Prostate gland (tissue), 2 donors: ENCODE measurements at regions not wholly inside any gene's neighbourhood (a gene's known extent, or its start where the extent isn't known, plus 50 kb on each side); places are given as distances from the start of the nearest gene placed in this dataset.
"Not testable (repeated sequence)": the region's sequence is repeated elsewhere in the genome, so short reads cannot be mapped to it uniquely, and the experiment has no call there.

Source experiments
- DNase-seq: peaks from one replicate; pipeline ENCODE4 v3.0.0-alpha.2; 2019; ENCODE audit warnings: low spot score
- H3K27ac ChIP-seq, 2 donors: fragments of 200-600 bp; sonication (generic); 2 replicates each; pipeline ENCODE4 v1.5.1; 2017 to 2019
- H3K27me3 ChIP-seq: fragments of 200-600 bp; sonication (generic); replicated peaks from 2 replicates; pipeline ENCODE4 v1.5.1; 2019; ENCODE audit not compliant: insufficient read depth
- H3K36me3 ChIP-seq, 2 donors: fragments of 200-600 bp; sonication (generic); 1 replicate in 1 of 2; 2 replicates in 1 of 2; pipeline versions ENCODE4 v1.5.1 to v1.8.1; 2017 to 2019
- H3K4me1 ChIP-seq: fragments of 200-600 bp; sonication (generic); replicated peaks from 2 replicates; pipeline ENCODE4 v1.5.1; 2019
- H3K4me3 ChIP-seq, 2 donors: fragments of 200-600 bp; sonication (generic); 2 replicates each; pipeline ENCODE4 v1.5.1; 2017 to 2019
- H3K9me3 ChIP-seq: fragments of 200-600 bp; sonication (generic); 2 replicates; pipeline ENCODE4 v1.5.1; 2017
- POLR2A ChIP-seq: fragments of 450-650 bp; IDR thresholded peaks from one replicate; pipeline ENCODE4 v1.6.1; 2016; ENCODE audit warnings: antibody characterized with exemption, mild to moderate bottlenecking
- POLR2AphosphoS5 ChIP-seq: sonication (generic); formaldehyde crosslinking; IDR thresholded peaks from one replicate; pipeline ENCODE4 v1.6.1; 2017; ENCODE audit warnings: antibody characterized with exemption
- WGBS: methylation state at CpG from one replicate; pipeline ENCODE4 v1.1.5; 2018; 5-methylcytosine and 5-hydroxymethylcytosine counted together
- intact Hi-C: fragments of 100-400 bp; cut with DNase I; formaldehyde crosslinking; loops from one replicate; pipeline ENCODE4 v1.14.2; 2022
- TF ChIP-seq, protein P1 (sequence below), 4 experiments: fragments of 200-600 bp in 2 of 4; fragments of 450-650 bp in 2 of 4; sonication (generic) in 2 of 4; IDR thresholded peaks; 1 replicate in 3 of 4; 2 replicates in 1 of 4; pipeline ENCODE4 v1.5.1; 2016 to 2019; ENCODE audit warnings: antibody characterized with exemption in 4 of 4, mild to moderate bottlenecking in 2 of 4, moderate library complexity in 2 of 4

DNA sequence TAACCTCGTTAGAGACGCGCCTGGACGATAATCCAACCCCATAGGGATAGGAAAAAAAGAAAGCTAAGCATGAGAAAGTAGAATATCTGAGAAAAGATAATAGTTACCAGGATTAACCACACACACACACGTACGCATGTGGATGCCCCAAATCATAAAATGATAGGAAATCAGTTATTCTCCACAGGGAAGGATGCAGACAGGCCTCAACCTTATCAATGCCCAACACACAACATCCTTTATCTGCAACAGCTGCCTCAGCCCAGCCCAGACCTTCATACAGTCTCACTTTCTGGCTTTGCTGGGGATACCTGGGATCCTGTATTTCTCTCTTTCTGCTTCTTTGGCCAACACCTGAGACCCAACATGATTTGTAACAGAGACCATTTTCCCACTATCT, 123.0 kb downstream of the NOC3L start:
- Histone ChIP-seq H3K4me1 (no peaks in the 10 kb centered on the region), H3K27ac (no peak overlapping the region), H3K9me3 (no peaks in the 10 kb centered on the region), H3K36me3 (no peaks in the 10 kb centered on the region), H3K4me3 (no peak overlapping the region), H3K27me3 (no peaks in the 10 kb centered on the region)
- DNase-seq, result no peak
- WGBS, result 95% methylated on average over 6 of the region's 6 CpGs
- intact Hi-C loops, result no loop called here
- TF ChIP-seq, protein P1, sequence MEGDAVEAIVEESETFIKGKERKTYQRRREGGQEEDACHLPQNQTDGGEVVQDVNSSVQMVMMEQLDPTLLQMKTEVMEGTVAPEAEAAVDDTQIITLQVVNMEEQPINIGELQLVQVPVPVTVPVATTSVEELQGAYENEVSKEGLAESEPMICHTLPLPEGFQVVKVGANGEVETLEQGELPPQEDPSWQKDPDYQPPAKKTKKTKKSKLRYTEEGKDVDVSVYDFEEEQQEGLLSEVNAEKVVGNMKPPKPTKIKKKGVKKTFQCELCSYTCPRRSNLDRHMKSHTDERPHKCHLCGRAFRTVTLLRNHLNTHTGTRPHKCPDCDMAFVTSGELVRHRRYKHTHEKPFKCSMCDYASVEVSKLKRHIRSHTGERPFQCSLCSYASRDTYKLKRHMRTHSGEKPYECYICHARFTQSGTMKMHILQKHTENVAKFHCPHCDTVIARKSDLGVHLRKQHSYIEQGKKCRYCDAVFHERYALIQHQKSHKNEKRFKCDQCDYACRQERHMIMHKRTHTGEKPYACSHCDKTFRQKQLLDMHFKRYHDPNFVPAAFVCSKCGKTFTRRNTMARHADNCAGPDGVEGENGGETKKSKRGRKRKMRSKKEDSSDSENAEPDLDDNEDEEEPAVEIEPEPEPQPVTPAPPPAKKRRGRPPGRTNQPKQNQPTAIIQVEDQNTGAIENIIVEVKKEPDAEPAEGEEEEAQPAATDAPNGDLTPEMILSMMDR (IDR thresholded peaks at IDR 0.05), result no peak
- TF ChIP-seq POLR2AphosphoS5 (no peak), POLR2A (no peak)

DNA sequence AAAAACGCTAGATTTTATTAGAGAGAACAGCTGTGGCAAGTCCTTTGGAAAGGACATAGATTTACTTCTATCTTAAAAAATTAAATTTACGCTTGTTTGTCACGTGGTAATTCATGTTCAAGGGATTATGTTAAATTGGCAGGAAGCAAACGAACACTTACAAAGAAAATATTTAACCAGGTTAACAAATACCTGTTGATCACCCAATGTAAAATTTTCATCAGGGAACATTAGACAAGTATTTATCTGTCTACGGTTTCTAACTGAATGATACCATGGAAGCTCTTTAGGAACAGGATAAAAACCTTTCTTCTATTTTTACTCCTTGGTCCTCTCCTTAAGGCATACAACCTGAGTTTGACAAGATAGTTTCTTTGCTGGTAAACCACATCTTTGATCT, 122.2 kb downstream of the NOC3L start:
- no peaks in the 10 kb centered on the region for H3K9me3 ChIP-seq
- no peaks in the 10 kb centered on the region for H3K36me3 ChIP-seq
- WGBS, result 52% methylated on average over 5 of the region's 5 CpGs
- H3K4me1 ChIP-seq, result no peaks in the 10 kb centered on the region
- H3K4me3 ChIP-seq, result no peak overlapping the region
- TF ChIP-seq POLR2A, result no peak
- DNase-seq, result no peak
- no peaks in the 10 kb centered on the region for H3K27me3 ChIP-seq
- intact Hi-C loops, result no loop called here
- H3K27ac ChIP-seq, result no peak overlapping the region

DNA sequence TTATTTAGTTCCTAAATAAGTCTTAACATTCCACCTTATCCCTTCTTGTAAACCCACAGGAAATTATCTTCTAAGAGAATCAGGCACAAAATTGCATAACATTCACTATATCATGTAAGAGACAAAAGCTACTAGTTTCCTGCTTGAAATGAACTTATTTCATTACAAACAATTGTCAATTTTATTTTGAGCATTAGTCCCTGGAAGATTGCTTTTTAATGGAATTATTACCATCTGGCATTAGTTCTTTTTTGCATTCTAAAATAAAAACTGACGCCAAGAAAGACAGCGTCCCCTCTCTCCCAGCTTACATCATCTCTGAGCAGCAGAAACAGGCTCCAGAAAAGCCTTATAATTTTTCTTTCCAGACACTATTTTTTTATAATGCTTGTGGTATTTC, 121.8 kb downstream of the NOC3L start:
- WGBS, result 53% methylated on average over 2 of the region's 2 CpGs
- no peaks in the 10 kb centered on the region for H3K4me1 ChIP-seq
- no peak for DNase-seq

DNA sequence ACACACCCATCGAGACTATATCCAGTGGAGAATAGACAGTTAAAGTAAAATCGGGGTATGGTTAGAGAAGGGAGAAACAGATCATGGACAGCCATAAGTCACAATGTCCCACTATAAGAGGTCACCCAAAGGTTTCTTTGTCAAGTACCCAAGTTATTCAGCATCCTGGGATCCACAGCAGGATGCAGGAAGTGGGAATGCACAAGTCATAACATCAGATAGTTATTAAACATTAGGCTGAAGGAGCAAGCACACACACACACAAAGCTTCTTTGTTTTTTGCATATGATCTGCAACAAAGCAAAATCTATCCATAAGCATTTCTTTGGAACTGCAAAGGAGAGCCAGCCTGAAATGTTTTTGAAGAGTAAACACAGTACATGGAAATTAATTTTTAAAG, 111.6 kb downstream of the NOC3L start:
- H3K4me3 ChIP-seq, result no peak overlapping the region
- TF ChIP-seq, protein P1 (IDR thresholded peaks at IDR 0.05), result no peak
- TF ChIP-seq POLR2A (no peak), POLR2AphosphoS5 (no peak)
- no peaks in the 10 kb centered on the region for H3K9me3 ChIP-seq
- WGBS, result 93% methylated on average over 2 of the region's 2 CpGs
- intact Hi-C loops, result no loop called here
- H3K27ac ChIP-seq, result no peak overlapping the region
- no peaks in the 10 kb centered on the region for H3K4me1 ChIP-seq
- H3K27me3 ChIP-seq, result no peaks in the 10 kb centered on the region
- H3K36me3 ChIP-seq, result no peaks in the 10 kb centered on the region
- DNase-seq, result no peak

More for the DNA sequence above, 121.8 kb downstream of the NOC3L start:
- Histone ChIP-seq H3K4me3 (no peak overlapping the region), H3K27ac (no peak overlapping the region), H3K27me3 (no peaks in the 10 kb centered on the region), H3K36me3 (no peaks in the 10 kb centered on the region), H3K9me3 (no peaks in the 10 kb centered on the region)
- intact Hi-C loops, result no loop called here
- no peak for TF ChIP-seq POLR2AphosphoS5
- TF ChIP-seq, protein P1 (IDR thresholded peaks at IDR 0.05), result no peak
- TF ChIP-seq POLR2A, result no peak

DNA sequence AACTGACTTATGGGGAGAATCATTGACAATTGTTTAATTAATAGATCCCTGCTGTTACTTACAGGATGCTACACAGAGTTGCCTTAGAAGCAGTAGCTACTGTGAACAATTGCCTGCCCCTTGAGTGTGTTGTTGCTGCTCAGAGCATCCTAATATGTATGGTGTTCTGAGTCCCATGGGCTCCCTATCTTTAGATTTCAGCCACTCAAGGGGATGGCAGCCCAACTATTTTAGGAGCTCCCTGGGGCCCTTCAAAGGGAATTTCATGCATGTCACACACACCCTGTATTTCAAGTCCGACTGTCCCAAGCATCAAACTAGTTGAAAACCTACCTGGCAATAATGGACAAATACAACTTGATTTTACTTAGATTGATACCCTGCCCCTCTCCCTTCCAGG, 111.2 kb downstream of the NOC3L start:
- no peaks in the 10 kb centered on the region for H3K4me1 ChIP-seq
- WGBS, result 73% methylated on average over 1 of the region's 1 CpG
- DNase-seq, result no peak
- no peaks in the 10 kb centered on the region for H3K27me3 ChIP-seq
- no peaks in the 10 kb centered on the region for H3K36me3 ChIP-seq
- intact Hi-C loops, result no loop called here
- TF ChIP-seq POLR2A (no peak), POLR2AphosphoS5 (no peak)
- TF ChIP-seq, protein P1 (IDR thresholded peaks at IDR 0.05), result no peak
- H3K4me3 ChIP-seq, result no peak overlapping the region
- no peaks in the 10 kb centered on the region for H3K9me3 ChIP-seq
- no peak overlapping the region for H3K27ac ChIP-seq

DNA sequence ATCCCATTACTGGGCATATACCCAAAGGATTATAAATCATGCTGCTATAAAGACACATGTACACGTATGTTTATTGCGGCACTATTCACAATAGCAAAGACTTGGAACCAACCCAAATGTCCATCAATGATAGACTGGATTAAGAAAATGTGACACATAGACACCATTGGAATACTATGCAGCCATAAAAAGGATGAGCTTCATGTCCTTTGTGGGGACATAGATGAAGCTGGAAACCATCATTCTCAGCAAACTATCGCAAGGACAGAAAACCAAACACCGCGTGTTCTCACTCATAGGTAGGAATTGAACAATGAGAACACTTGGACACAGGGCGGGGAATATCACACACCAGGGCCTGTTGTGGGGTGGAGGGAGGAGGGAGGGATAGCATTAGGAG, 105.3 kb downstream of the NOC3L start:
- H3K27me3 ChIP-seq, H3K9me3 ChIP-seq, H3K27ac ChIP-seq, intact Hi-C loops, DNase-seq, H3K36me3 ChIP-seq, H3K4me1 ChIP-seq, H3K4me3 ChIP-seq: not testable (repeated sequence)
- WGBS, result 88% methylated on average over 6 of the region's 6 CpGs
